ENCODE measurements at regions not wholly inside any gene's neighbourhood (a gene's known extent, or its start where the extent isn't known, plus 50 kb on each side); places are given as distances from the start of the nearest gene placed in this dataset.
A peak's percentile ranks its signal among the peaks of the same experiment; 100 is the strongest.

DNA sequence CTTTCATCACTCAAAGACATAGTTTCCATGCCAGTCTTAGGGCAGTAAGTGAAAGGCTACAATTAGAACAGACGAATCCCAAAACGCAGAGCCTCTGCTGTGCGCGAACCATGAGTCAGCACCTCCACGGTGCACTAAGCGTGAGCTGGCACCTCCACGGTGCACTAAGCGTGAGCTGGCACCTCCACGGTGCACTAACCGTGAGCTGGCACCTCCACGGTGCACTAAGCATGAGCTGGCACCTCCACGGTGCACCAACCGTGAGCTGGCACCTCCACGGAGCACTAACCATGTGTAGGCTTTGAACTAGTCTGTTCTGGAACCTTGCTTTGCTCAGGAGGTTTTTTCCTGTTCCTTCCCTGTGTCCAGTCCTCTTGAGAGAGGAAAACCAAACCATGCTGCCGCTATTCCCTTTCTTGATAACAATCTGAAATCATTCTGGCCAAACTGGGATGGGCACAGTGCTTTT is 120.6 kb downstream of the IRS2 start:
- Histone ChIP-seq H3K27ac (ENCODE audit: low read depth, low read length) (no peak overlapping the region), H3K27me3 (ENCODE audit: control insufficient read depth, insufficient read depth, low read length) (peaks cover 3% of the 10 kb centered on the region)

DNA sequence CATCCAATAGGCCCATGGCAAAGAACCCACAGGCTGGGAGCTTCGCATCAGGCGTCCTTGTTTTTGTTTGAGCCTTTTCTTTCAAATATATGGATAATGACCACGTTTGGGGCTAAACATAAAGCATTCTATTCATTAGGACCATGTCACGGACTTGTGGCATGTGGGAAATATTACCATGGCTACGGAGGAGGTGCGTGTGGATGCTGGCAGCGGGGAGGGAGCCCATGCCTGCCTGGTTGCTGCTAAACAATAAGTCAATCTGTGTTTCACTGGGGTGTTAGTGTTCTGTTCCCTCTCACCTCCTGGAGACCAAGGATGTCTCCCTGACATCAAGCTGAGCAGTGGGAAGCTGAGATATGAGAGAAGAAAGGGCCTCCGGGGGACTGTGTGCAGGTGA is 121.1 kb downstream of the IRS2 start:
- H3K36me3 ChIP-seq (ENCODE audit: control insufficient read depth, insufficient read depth, low read length) = no peaks in the 10 kb centered on the region
- peak in 2 of 6 donors; percentile 35 to 77 for DNase-seq (ENCODE audit: low read depth in 4 of 6, low spot score in 6 of 6)
- WGBS (ENCODE audit: insufficient coverage) = 35% methylated on average over 5 of the region's 8 CpGs

More for the DNA sequence above, 120.6 kb downstream of the IRS2 start:
- H3K36me3 ChIP-seq (ENCODE audit: control insufficient read depth, insufficient read depth, low read length) = no peaks in the 10 kb centered on the region
- no peaks in the 10 kb centered on the region for H3K9me3 ChIP-seq (ENCODE audit: control insufficient read depth, insufficient read depth, low read length)
- no peak for DNase-seq (ENCODE audit: low read depth in 4 of 6, low spot score in 6 of 6)
- no peak overlapping the region for H3K4me3 ChIP-seq (ENCODE audit: low read depth, low read length)
- H3K4me1 ChIP-seq (ENCODE audit: control insufficient read depth, insufficient read depth, low read length) = peaks cover 17% of the 10 kb centered on the region
- WGBS (ENCODE audit: insufficient coverage) = 84% methylated on average over 15 of the region's 15 CpGs

DNA sequence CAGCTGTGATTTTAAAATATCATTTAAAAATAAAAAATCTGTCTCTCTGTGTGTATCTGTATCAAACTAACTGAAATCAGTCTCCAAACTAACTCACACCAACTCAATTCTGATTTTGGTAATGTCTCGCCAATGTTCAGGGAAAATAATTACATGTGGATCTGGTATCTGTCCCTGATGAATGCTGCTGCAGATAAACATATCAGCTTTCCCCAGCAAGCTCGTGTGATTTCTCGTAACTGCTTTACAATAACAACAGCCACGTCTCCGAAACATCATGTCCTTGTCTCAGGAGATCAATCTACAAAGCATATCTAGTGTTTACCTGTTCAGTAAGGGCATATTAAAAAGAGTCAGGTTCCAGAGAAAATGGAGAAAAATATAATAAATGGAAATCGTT is 129.0 kb downstream of the IRS2 start:
- H3K27me3 ChIP-seq (ENCODE audit: control insufficient read depth, insufficient read depth, low read length) = no peaks in the 10 kb centered on the region
- H3K27ac ChIP-seq (ENCODE audit: low read depth, low read length) = no peak overlapping the region
- 50% methylated on average over 2 of the region's 6 CpGs for WGBS (ENCODE audit: insufficient coverage)

More for the DNA sequence above, 121.1 kb downstream of the IRS2 start:
- H3K27me3 ChIP-seq (ENCODE audit: control insufficient read depth, insufficient read depth, low read length) = peaks cover 3% of the 10 kb centered on the region
- no peak overlapping the region for H3K27ac ChIP-seq (ENCODE audit: low read depth, low read length)
- H3K9me3 ChIP-seq (ENCODE audit: control insufficient read depth, insufficient read depth, low read length) = no peaks in the 10 kb centered on the region
- H3K4me1 ChIP-seq (ENCODE audit: control insufficient read depth, insufficient read depth, low read length) = peaks cover 17% of the 10 kb centered on the region
- H3K4me3 ChIP-seq (ENCODE audit: low read depth, low read length) = no peak overlapping the region

DNA sequence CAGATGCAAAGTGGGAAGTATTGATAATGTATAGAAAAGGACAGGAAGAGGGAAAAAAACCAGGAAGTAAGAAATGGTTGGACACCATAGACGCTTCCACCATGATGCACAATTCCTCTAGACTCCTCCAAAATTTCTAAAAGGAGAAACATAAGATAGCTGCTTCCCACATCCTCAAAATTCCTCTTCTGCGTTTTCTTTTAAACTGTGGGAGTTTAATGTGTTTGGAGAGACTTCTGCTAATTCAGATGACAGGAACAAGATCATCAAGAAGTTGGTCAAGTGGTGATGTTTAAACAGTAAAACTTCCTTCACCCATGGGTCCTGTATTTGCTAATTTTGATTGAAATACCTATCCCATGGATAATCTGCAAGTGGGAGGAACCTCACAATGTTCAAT is 130.2 kb downstream of the IRS2 start:
- DNase-seq (ENCODE audit: low read depth in 4 of 6, low spot score in 6 of 6) = no peak
- H3K4me1 ChIP-seq (ENCODE audit: control insufficient read depth, insufficient read depth, low read length) = peaks cover 6% of the 10 kb centered on the region
- no peak overlapping the region for H3K4me3 ChIP-seq (ENCODE audit: low read depth, low read length)
- no CpG with 5 or more reads among the region's 2 CpGs for WGBS (ENCODE audit: insufficient coverage)
- H3K27me3 ChIP-seq (ENCODE audit: control insufficient read depth, insufficient read depth, low read length) = no peaks in the 10 kb centered on the region
- no peaks in the 10 kb centered on the region for H3K36me3 ChIP-seq (ENCODE audit: control insufficient read depth, insufficient read depth, low read length)
- no peaks in the 10 kb centered on the region for H3K9me3 ChIP-seq (ENCODE audit: control insufficient read depth, insufficient read depth, low read length)
- no peak overlapping the region for H3K27ac ChIP-seq (ENCODE audit: low read depth, low read length)

More for the DNA sequence above, 129.0 kb downstream of the IRS2 start:
- Histone ChIP-seq H3K4me3 (ENCODE audit: low read depth, low read length) (no peak overlapping the region), H3K4me1 (ENCODE audit: control insufficient read depth, insufficient read depth, low read length) (peaks cover 6% of the 10 kb centered on the region), H3K36me3 (ENCODE audit: control insufficient read depth, insufficient read depth, low read length) (no peaks in the 10 kb centered on the region), H3K9me3 (ENCODE audit: control insufficient read depth, insufficient read depth, low read length) (no peaks in the 10 kb centered on the region)
- DNase-seq (ENCODE audit: low read depth in 4 of 6, low spot score in 6 of 6) = peak in 1 of 6 donors; percentile 75

DNA sequence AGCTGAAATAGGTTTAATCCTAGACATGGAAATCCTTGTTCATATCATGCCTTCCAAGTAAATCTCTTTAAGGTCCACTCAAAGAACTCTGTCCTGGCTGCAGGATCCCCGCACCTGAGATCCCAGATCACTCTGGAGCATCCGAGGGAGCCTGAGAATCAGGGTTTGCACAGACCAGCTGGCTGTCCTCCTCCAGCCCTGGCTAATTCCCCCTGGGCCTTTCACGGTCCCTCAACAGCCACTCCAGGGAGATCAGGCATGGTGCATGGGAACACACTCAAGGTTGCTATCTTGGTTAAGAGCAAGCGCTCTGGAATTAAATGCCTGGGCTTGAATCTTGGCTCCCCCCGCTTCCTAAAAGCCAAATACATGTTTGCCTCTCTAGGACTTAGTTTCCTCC is 130.8 kb downstream of the IRS2 start:
- Histone ChIP-seq H3K9me3 (ENCODE audit: control insufficient read depth, insufficient read depth, low read length) (no peaks in the 10 kb centered on the region), H3K27me3 (ENCODE audit: control insufficient read depth, insufficient read depth, low read length) (no peaks in the 10 kb centered on the region), H3K4me1 (ENCODE audit: control insufficient read depth, insufficient read depth, low read length) (peaks cover 6% of the 10 kb centered on the region), H3K4me3 (ENCODE audit: low read depth, low read length) (no peak overlapping the region), H3K36me3 (ENCODE audit: control insufficient read depth, insufficient read depth, low read length) (no peaks in the 10 kb centered on the region), H3K27ac (ENCODE audit: low read depth, low read length) (no peak overlapping the region)
- 86% methylated on average over 5 of the region's 5 CpGs for WGBS (ENCODE audit: insufficient coverage)
- no peak for DNase-seq (ENCODE audit: low read depth in 4 of 6, low spot score in 6 of 6)

DNA sequence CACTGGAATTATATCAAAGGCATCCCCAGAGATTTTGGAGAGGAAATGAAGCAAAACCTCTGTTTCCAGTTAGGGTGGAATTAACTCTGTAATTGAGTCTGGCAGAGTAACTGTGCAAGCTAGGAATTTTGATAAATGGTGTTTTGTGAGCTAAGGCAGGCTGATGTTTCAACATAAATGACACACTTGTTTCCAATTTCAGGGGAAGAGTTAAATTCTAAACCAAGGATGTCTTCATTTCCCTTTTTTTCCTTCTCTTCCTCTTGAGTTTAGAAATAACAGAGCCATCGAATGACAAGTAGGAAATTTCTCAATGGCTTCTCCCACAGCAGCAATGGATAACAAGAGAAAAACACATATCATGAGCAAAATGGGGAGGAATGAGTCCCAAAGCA is 131.2 kb downstream of the IRS2 start:
- no peaks in the 10 kb centered on the region for H3K36me3 ChIP-seq (ENCODE audit: control insufficient read depth, insufficient read depth, low read length)
- DNase-seq (ENCODE audit: low read depth in 4 of 6, low spot score in 6 of 6) = peak in 2 of 6 donors; percentile 24 to 76
- H3K4me1 ChIP-seq (ENCODE audit: control insufficient read depth, insufficient read depth, low read length) = peaks cover 6% of the 10 kb centered on the region
- H3K27ac ChIP-seq (ENCODE audit: low read depth, low read length) = no peak overlapping the region
- H3K9me3 ChIP-seq (ENCODE audit: control insufficient read depth, insufficient read depth, low read length) = no peaks in the 10 kb centered on the region
- no peak overlapping the region for H3K4me3 ChIP-seq (ENCODE audit: low read depth, low read length)
- no peaks in the 10 kb centered on the region for H3K27me3 ChIP-seq (ENCODE audit: control insufficient read depth, insufficient read depth, low read length)
- WGBS (ENCODE audit: insufficient coverage) = no CpG with 5 or more reads among the region's 1 CpG

- H3K27me3 ChIP-seq (ENCODE audit: control insufficient read depth, insufficient read depth, low read length) = no peaks in the 10 kb centered on the region
- H3K36me3 ChIP-seq (ENCODE audit: control insufficient read depth, insufficient read depth, low read length) = no peaks in the 10 kb centered on the region
- no peak overlapping the region for H3K27ac ChIP-seq (ENCODE audit: low read depth, low read length)
- H3K4me3 ChIP-seq (ENCODE audit: low read depth, low read length) = no peak overlapping the region
- H3K4me1 ChIP-seq (ENCODE audit: control insufficient read depth, insufficient read depth, low read length) = peaks cover 6% of the 10 kb centered on the region
- WGBS (ENCODE audit: insufficient coverage) = 84% methylated on average over 12 of the region's 17 CpGs
- no peak for DNase-seq (ENCODE audit: low read depth in 4 of 6, low spot score in 6 of 6)
- H3K9me3 ChIP-seq (ENCODE audit: control insufficient read depth, insufficient read depth, low read length) = no peaks in the 10 kb centered on the region
Observed at GRCh38 chr13:109654341-109655205, 131.8 kb downstream of the IRS2 start.

- Histone ChIP-seq H3K36me3 (ENCODE audit: control insufficient read depth, insufficient read depth, low read length) (no peaks in the 10 kb centered on the region), H3K4me1 (ENCODE audit: control insufficient read depth, insufficient read depth, low read length) (peaks cover 6% of the 10 kb centered on the region), H3K4me3 (ENCODE audit: low read depth, low read length) (no peak overlapping the region), H3K27me3 (ENCODE audit: control insufficient read depth, insufficient read depth, low read length) (no peaks in the 10 kb centered on the region), H3K9me3 (ENCODE audit: control insufficient read depth, insufficient read depth, low read length) (no peaks in the 10 kb centered on the region), H3K27ac (ENCODE audit: low read depth, low read length) (no peak overlapping the region)
- no peak for DNase-seq (ENCODE audit: low read depth in 4 of 6, low spot score in 6 of 6)
- WGBS (ENCODE audit: insufficient coverage) = 84% methylated on average over 2 of the region's 3 CpGs
Observed at GRCh38 chr13:109652531-109652930, 133.9 kb downstream of the IRS2 start.

GRCh38 chr13:109651854-109652253 is 134.5 kb downstream of the IRS2 start:
- no peak for DNase-seq (ENCODE audit: low read depth in 4 of 6, low spot score in 6 of 6)
- Histone ChIP-seq H3K27ac (ENCODE audit: low read depth, low read length) (no peak overlapping the region), H3K9me3 (ENCODE audit: control insufficient read depth, insufficient read depth, low read length) (no peaks in the 10 kb centered on the region), H3K4me1 (ENCODE audit: control insufficient read depth, insufficient read depth, low read length) (peaks cover 6% of the 10 kb centered on the region), H3K36me3 (ENCODE audit: control insufficient read depth, insufficient read depth, low read length) (no peaks in the 10 kb centered on the region), H3K4me3 (ENCODE audit: low read depth, low read length) (no peak overlapping the region), H3K27me3 (ENCODE audit: control insufficient read depth, insufficient read depth, low read length) (no peaks in the 10 kb centered on the region)
- WGBS (ENCODE audit: insufficient coverage) = 95% methylated on average over 6 of the region's 6 CpGs

DNA sequence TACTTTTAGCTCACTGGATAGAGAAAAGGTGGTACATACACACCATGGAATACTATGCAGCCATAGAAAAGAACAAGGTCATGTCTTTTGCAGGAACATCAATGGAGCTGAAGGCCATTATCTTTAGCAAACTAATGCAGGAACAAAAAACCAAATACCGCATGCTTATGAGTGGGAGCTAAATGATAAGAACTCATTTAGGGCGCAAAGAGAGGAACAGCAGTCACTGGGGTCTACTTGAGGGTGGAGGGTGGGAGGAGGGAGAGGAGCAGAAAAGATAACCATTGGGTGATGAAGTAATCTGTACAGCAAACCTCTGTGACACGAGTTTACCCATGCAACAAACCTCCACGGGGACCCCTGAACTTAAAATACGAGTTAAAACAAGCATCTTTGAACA is 135.1 kb downstream of the IRS2 start:
- H3K27me3 ChIP-seq (ENCODE audit: control insufficient read depth, insufficient read depth, low read length) = no peaks in the 10 kb centered on the region
- H3K4me3 ChIP-seq (ENCODE audit: low read depth, low read length) = no peak overlapping the region
- H3K27ac ChIP-seq (ENCODE audit: low read depth, low read length) = no peak overlapping the region
- no peak for DNase-seq (ENCODE audit: low read depth in 4 of 6, low spot score in 6 of 6)
- H3K4me1 ChIP-seq (ENCODE audit: control insufficient read depth, insufficient read depth, low read length) = peaks cover 6% of the 10 kb centered on the region
- no peaks in the 10 kb centered on the region for H3K36me3 ChIP-seq (ENCODE audit: control insufficient read depth, insufficient read depth, low read length)
- 91% methylated on average over 5 of the region's 5 CpGs for WGBS (ENCODE audit: insufficient coverage)
- H3K9me3 ChIP-seq (ENCODE audit: control insufficient read depth, insufficient read depth, low read length) = no peaks in the 10 kb centered on the region
